Uterus (tissue), 2 donors: ENCODE measurements at regions not wholly inside any gene's neighbourhood (a gene's known extent, or its start where the extent isn't known, plus 50 kb on each side); places are given as distances from the start of the nearest gene placed in this dataset.

Experiments used
- CTCF ChIP-seq, 4 experiments: fragments of 200-600 bp in 2 of 4; fragments of 450-650 bp in 2 of 4; sonication (generic) in 2 of 4; IDR thresholded peaks; one replicate each; pipeline ENCODE4 v1.5.1; 2016 to 2019; ENCODE audit warnings: antibody characterized with exemption in 4 of 4, mild to moderate bottlenecking in 2 of 4, moderate library complexity in 1 of 4
- POLR2A ChIP-seq, 2 donors: fragments of 450-650 bp; IDR thresholded peaks; one replicate each; pipeline ENCODE4 v1.6.1; 2016; ENCODE audit warnings: antibody characterized with exemption in 2 of 2, mild to moderate bottlenecking in 1 of 2, moderate library complexity in 1 of 2

- TF ChIP-seq CTCF (IDR thresholded peaks at IDR 0.05) (no peak), POLR2A (IDR thresholded peaks at IDR 0.05) (no peak)
These were observed 501.6 kb downstream of the IRX1 start for GRCh38 chr5:4097199-4097598.
